GM19328 (cell line): ENCODE measurements at regions not wholly inside any gene's neighbourhood (a gene's known extent, or its start where the extent isn't known, plus 50 kb on each side); places are given as distances from the start of the nearest gene placed in this dataset.
A peak's percentile ranks its signal among the peaks of the same experiment; 100 is the strongest.
"Not testable (repeated sequence)": the region's sequence is repeated elsewhere in the genome, so short reads cannot be mapped to it uniquely, and the experiment has no call there.

Source experiments
- ATAC-seq: cut with Tn5 transposase; IDR thresholded peaks from one replicate; pipeline ENCODE4 v1.9.1; 2021; ENCODE audit warnings: mild to moderate bottlenecking, moderate library complexity; ENCODE audit not compliant: unreplicated experiment

- ATAC-seq, result no peak
These were observed 90.5 kb upstream of the EGFL6 start for GRCh38 chrX:13478740-13479451.

GRCh38 chrX:13476384-13476783, 93.0 kb upstream of the EGFL6 start:
- ATAC-seq, result no peak

GRCh38 chrX:13474164-13474516, 95.3 kb upstream of the EGFL6 start:
- peak; percentile 32 for ATAC-seq

- peak; percentile 78 for ATAC-seq
These were observed 95.8 kb upstream of the EGFL6 start for GRCh38 chrX:13473442-13474163.

DNA sequence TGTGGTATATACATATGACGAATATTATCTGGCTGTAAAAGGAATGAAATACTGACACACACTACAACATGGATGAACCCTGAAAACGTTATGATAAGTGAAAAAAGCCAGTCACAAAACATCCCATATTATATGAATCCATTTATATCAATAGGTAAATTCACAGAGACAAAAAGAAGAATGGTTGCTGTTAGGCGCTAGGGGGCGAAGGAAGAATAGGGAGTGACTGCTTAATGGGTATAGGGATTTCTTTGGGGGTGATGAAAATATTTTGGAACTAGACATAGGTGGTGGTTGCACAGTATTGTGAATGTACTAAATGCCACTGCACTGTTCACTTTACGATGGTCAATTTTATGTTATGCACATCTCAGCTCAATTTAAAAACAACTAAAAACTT, 96.4 kb upstream of the EGFL6 start:
- ATAC-seq, result no peak

GRCh38 chrX:13471269-13471668, 98.1 kb upstream of the EGFL6 start:
- no peak for ATAC-seq

DNA sequence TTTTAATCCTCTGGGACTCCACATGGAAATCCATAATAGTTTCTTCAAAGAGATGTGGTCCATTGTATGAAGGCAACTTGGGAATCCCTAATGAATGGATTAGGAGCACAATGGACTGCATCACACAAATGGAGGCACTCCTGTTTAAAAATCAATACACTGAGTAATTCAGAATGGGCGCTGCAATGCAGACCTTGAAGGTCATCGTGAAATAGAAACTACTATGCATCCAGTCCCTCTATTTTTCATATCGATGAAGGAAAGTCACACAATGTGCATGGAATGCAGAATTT, 98.8 kb upstream of the EGFL6 start:
- ATAC-seq, result no peak

DNA sequence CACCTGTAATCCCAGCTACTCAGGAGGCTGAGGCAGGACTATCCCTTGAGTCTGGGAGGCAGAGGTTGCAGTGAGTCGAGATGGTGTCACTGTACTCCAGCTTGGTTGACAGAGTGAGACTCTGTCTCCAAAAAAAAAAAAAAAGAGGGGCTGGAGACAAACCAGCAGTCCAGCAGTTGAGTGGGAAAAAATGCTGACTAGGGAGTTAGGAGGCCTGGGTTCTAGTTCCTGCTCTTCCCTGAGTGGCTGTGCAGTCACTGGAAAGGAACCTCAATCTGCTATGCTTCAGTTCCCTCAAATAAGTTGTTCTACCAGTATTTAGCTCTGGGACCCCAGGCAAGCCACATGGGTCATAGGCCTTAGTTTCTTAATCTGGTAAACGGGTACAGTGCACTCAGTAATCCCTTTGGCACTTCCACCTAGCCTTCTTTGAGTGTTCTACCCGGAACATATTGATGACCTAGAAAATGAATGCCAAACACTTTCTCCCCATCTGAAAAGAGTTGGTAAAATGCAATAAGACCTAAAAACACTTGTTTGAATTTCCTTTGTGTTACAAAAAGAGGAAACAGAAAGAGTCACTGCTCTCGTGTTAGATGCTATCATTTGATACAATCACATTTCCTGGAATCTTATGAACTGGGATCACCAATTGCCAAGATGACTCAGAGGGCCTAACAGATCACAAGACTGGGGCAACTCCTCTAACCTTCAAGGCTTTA, 99.3 kb upstream of the EGFL6 start:
- ATAC-seq, result no peak

DNA sequence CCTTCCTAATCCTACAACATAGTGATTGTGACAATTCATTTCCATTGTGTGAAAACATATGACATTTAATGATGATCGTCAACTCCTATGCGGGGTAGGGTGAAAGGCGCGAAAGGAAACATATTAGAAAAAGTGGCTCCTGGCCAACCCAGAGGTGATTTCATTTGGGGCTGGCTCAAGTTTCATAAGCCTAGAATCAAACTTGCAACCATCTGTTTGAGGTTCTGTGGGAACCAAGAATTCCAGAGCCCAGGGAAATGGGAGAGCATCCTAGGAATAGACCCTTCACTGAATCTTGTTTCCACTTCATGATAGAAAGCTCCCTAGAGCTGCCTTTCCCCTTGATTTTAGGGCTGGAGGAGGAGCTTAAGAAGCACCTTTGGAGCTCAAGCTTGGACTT, 101.3 kb upstream of the EGFL6 start:
- ATAC-seq, result no peak

DNA sequence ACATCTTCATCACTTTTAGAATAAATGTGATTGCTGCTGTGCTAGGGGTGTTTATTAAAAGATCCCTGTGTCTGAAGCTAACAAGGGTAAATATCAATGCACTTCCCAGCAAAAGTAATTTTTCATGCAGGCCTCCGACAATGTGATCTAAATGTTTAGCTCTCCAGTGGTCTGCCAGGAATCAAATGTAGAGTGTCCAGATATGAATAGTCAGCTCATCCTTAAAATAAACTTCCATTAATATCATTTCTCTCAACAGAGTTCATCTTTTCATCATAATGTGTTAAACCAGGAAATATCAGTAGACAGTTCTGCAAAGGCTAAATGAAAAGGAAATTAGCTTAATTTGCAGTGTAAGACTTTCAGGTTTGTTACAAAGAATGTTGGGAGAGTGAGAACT, 102.2 kb upstream of the EGFL6 start:
- no peak for ATAC-seq

GRCh38 chrX:13464599-13465275, 104.7 kb upstream of the EGFL6 start:
- ATAC-seq, result no peak

GRCh38 chrX:13463608-13464007, 105.8 kb upstream of the EGFL6 start:
- ATAC-seq, result no peak

- no peak for ATAC-seq
These were observed 117.1 kb upstream of the EGFL6 start for GRCh38 chrX:13452283-13452682.

- no peak for ATAC-seq
These were observed 120.0 kb upstream of the EGFL6 start for GRCh38 chrX:13449441-13449840.

GRCh38 chrX:13448941-13449340, 120.5 kb upstream of the EGFL6 start:
- no peak for ATAC-seq

GRCh38 chrX:13441608-13442007, 121.8 kb upstream of the ATXN3L start:
- ATAC-seq, result not testable (repeated sequence)

GRCh38 chrX:13440176-13440575, 120.3 kb upstream of the ATXN3L start:
- no peak for ATAC-seq

GRCh38 chrX:13433298-13433605, 113.4 kb upstream of the ATXN3L start:
- ATAC-seq, result no peak

GRCh38 chrX:13432414-13433297, 112.8 kb upstream of the ATXN3L start:
- no peak for ATAC-seq

DNA sequence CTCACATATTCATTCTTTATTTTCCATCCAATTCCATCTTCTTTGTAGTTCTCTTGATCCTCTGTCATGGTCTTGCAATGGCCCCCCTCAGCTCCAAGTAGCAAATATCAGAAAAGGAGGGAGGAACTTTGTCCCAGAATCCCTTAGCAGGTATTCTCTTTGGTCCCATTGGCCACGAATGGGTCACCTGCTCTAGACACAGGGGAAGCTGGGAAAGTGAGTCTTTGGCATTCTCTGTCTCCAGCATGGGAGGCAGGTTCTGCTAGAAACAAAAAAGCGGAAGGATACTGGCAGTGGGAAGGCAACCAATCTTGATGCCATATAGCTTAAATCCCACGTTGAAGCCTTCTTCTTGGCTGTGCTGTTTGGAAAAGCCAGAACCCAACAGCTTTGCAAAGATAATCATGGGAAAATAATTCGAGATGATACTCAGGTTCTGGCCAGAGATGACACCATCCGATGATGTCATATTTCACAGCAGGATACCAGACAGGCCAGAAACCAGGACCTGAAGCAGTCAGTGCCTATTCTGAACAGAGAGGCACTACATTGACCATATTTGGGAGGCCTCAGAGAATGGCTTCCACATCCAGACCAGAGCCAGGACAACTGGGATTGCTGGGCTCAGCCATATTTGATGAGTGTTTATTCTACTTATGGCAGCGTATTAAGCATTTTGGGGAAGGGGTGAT, 110.4 kb upstream of the ATXN3L start:
- ATAC-seq, result no peak
